H1 (cell line): ENCODE measurements at regions not wholly inside any gene's neighbourhood (a gene's known extent, or its start where the extent isn't known, plus 50 kb on each side); places are given as distances from the start of the nearest gene placed in this dataset.

ENCODE experiments used
- ATF3 ChIP-seq: IDR thresholded peaks from 2 replicates; pipeline ENCODE4 v1.6.1; 2011; ENCODE audit warnings: low read depth, mild to moderate bottlenecking, low read length; ENCODE audit not compliant: insufficient read depth
- CBX8 ChIP-seq: fragments of 300-800, 300-1000 bp; sonication (generic); IDR thresholded peaks from 2 replicates; pipeline ENCODE4 v1.7.1; 2016; ENCODE audit warnings: low read depth, low read length, borderline replicate concordance
- CHD1 ChIP-seq: IDR thresholded peaks from 2 replicates; pipeline ENCODE4 v1.6.1; 2012; ENCODE audit warnings: low read depth, low read length, improper control_type of control experiment
- CTCF ChIP-seq, 3 experiments: IDR thresholded peaks; 1 replicate in 2 of 3; 2 replicates in 1 of 3; pipeline versions ENCODE4 v1.5.1 to v1.6.1; 2011; ENCODE audit warnings: low read length in 3 of 3, mild to moderate bottlenecking in 3 of 3, inconsistent platforms in 2 of 3, low read depth in 1 of 3, moderate library complexity in 1 of 3; ENCODE audit not compliant: insufficient read depth in 1 of 3; ENCODE audit errors: control extremely low read depth in 1 of 3
- EP300 ChIP-seq, 2 experiments: IDR thresholded peaks; 1 replicate in 1 of 2; 2 replicates in 1 of 2; pipeline ENCODE4 v1.6.1; 2011 to 2012; ENCODE audit warnings: low read depth in 2 of 2, low read length in 2 of 2, mild to moderate bottlenecking in 2 of 2, borderline replicate concordance in 1 of 2, inconsistent platforms in 1 of 2, moderate library complexity in 1 of 2
- FOSL1 ChIP-seq: IDR thresholded peaks from 2 replicates; pipeline ENCODE4 v1.6.1; 2011; ENCODE audit warnings: mild to moderate bottlenecking, low read depth, low read length, moderate library complexity; ENCODE audit not compliant: insufficient read depth
- GABPA ChIP-seq: IDR thresholded peaks from 2 replicates; pipeline ENCODE4 v1.6.1; 2011; ENCODE audit warnings: mild to moderate bottlenecking, low read length, moderate library complexity, borderline replicate concordance; ENCODE audit not compliant: insufficient read depth
- JUN ChIP-seq: IDR thresholded peaks from 2 replicates; pipeline ENCODE4 v1.6.1; 2011; ENCODE audit warnings: low read depth, mild to moderate bottlenecking, improper control_type of control experiment, low read length
- MAX ChIP-seq: IDR thresholded peaks from 2 replicates; pipeline ENCODE4 v1.6.1; 2012; ENCODE audit warnings: inconsistent platforms
- RNF2 ChIP-seq: fragments of 200-900, 300-1000 bp; sonication (generic); IDR thresholded peaks from 2 replicates; pipeline ENCODE4 v1.7.1; 2016; ENCODE audit warnings: borderline replicate concordance, low read depth, mild to moderate bottlenecking, antibody characterized with exemption, low read length; ENCODE audit not compliant: poor library complexity, severe bottlenecking; ENCODE audit errors: missing control alignments
- SP1 ChIP-seq: IDR thresholded peaks from 2 replicates; pipeline ENCODE4 v1.6.1; 2011; ENCODE audit warnings: low read depth, low read length
- TAF1 ChIP-seq: IDR thresholded peaks from 2 replicates; pipeline ENCODE4 v1.6.1; 2011; ENCODE audit warnings: mild to moderate bottlenecking, low read depth, low read length
- TCF12 ChIP-seq: IDR thresholded peaks from 2 replicates; pipeline ENCODE4 v1.6.1; 2011; ENCODE audit warnings: low read depth, mild to moderate bottlenecking, low read length

GRCh38 chr12:67471810-67472209 lies 176.7 kb upstream of the DYRK2 start:
- TF ChIP-seq TCF12 = no peak
- TF ChIP-seq CTCF (IDR thresholded peaks at IDR 0.05; ENCODE audit: control extremely low read depth in 1 of 3, insufficient read depth in 1 of 3, low read depth in 1 of 3, low read length in 3 of 3) = no peak
- no peak for TF ChIP-seq MAX
- TF ChIP-seq JUN = no peak
- TF ChIP-seq GABPA = no peak
- no peak for TF ChIP-seq TAF1
- TF ChIP-seq EP300 (IDR thresholded peaks at IDR 0.05; ENCODE audit: borderline replicate concordance in 1 of 2, low read depth in 2 of 2, low read length in 2 of 2) = no peak
- TF ChIP-seq SP1 = no peak
- TF ChIP-seq FOSL1 = no peak
- no peak for TF ChIP-seq CHD1
- TF ChIP-seq RNF2 = no peak
- no peak for TF ChIP-seq ATF3
- no peak for TF ChIP-seq CBX8
